ENCODE measurements at regions not wholly inside any gene's neighbourhood (a gene's known extent, or its start where the extent isn't known, plus 50 kb on each side); places are given as distances from the start of the nearest gene placed in this dataset.

DNA sequence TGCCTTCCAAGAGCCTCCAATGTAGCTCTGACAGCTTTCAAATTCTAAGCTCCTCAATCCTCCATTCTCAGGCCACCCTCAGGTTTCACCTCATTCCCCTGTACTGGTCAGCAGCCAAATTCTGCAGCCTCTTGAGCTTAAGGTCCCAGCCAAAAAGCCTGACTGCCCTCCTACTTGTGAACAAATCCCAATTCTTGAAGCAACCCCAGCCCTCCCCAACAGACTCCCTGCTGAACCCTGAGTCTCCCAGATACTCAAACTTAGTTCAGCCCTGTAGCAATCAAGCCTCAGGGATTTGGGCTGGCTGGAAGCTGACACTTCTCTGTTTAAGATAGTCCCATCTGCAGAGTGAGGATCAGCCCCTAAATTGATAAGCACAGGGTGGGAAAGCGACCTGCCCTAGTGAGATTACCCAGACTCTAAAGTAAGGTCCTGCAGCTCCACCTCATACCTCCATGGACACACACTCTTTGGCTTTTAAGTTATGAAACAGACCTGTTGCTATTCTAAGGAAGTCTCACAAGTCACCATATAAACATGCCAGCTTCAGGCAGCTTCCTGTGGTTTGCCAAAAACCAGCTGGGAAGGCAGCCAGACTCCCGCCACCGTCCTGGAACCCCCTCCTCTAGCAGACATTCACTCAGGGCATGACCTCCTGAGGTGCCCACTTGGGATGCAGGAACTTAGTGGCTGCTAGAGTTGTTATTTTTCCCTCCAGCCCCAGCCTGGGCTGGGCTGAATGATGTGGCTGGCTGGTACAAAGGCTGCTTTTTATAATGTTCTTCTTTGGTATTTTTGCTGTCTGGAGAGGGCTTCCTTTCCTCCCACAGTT is 82.5 kb upstream of the PICALM start:
- no peaks in the 10 kb centered on the region for H3K36me3 ChIP-seq (ENCODE audit: insufficient read depth, low read length)
- H3K27me3 ChIP-seq (ENCODE audit: control insufficient read depth in 1 of 2, insufficient read depth in 2 of 2, low read length in 2 of 2) = no peaks in the 10 kb centered on the region
- peaks cover 20% of the 10 kb centered on the region for H3K4me1 Mint-ChIP-seq (ENCODE audit: low read depth)
- TF ChIP-seq, protein P1, sequence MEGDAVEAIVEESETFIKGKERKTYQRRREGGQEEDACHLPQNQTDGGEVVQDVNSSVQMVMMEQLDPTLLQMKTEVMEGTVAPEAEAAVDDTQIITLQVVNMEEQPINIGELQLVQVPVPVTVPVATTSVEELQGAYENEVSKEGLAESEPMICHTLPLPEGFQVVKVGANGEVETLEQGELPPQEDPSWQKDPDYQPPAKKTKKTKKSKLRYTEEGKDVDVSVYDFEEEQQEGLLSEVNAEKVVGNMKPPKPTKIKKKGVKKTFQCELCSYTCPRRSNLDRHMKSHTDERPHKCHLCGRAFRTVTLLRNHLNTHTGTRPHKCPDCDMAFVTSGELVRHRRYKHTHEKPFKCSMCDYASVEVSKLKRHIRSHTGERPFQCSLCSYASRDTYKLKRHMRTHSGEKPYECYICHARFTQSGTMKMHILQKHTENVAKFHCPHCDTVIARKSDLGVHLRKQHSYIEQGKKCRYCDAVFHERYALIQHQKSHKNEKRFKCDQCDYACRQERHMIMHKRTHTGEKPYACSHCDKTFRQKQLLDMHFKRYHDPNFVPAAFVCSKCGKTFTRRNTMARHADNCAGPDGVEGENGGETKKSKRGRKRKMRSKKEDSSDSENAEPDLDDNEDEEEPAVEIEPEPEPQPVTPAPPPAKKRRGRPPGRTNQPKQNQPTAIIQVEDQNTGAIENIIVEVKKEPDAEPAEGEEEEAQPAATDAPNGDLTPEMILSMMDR (IDR thresholded peaks at IDR 0.05) = no peak
- H3K27me3 Mint-ChIP-seq = no peaks in the 10 kb centered on the region
- ChIA-PET POLR2A (interaction anchor here (1.5 kb wide), 1 partner anchor 13 kb away, joined by 5 read pairs; no protein-coding TSS in a partner anchor), CTCF (interaction anchor here (1.5 kb wide), 1 partner anchor 109 kb away, joined by 4 read pairs; no protein-coding TSS in a partner anchor)
- no peak for DNase-seq
- no peaks in the 10 kb centered on the region for H3K36me3 Mint-ChIP-seq (ENCODE audit: low read depth)
- H3K9me3 Mint-ChIP-seq = no peaks in the 10 kb centered on the region
- H3K4me3 Mint-ChIP-seq = no peak overlapping the region
- ATAC-seq (ENCODE audit: poor library complexity) = no peak
- intact Hi-C loops (cut with DNase I, micrococcal nuclease) = no loop called here
- no peaks in the 10 kb centered on the region for H3K9me3 ChIP-seq (ENCODE audit: control insufficient read depth in 1 of 2, insufficient read depth in 1 of 2, low read length in 2 of 2)
- H3K27ac Mint-ChIP-seq = no peak overlapping the region
- H3K4me3 ChIP-seq (ENCODE audit: low read length) = no peak overlapping the region
- no peak overlapping the region for H3K27ac ChIP-seq (ENCODE audit: low read depth in 1 of 2, low read length in 2 of 2)
- peaks cover 20% of the 10 kb centered on the region for H3K4me1 ChIP-seq (ENCODE audit: insufficient read depth, low read length)

DNA sequence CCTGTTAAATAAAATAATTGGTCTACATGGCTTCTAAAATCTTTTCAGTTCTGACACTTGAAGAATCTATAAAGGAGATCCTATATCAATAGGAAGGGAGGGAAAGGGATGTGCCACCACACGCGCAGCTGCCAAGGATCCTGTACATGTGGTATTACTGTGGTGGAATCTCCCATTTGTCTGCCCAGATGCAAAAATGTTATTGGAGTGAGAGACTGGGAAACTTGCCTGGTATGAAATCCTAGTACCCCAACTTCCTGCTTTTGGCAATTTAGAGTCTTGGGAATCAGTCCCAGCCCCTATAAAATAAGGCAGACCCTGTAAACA is 81.9 kb upstream of the PICALM start:
- H3K27me3 ChIP-seq (ENCODE audit: control insufficient read depth in 1 of 2, insufficient read depth in 2 of 2, low read length in 2 of 2) = no peaks in the 10 kb centered on the region
- no peak overlapping the region for H3K27ac ChIP-seq (ENCODE audit: low read depth in 1 of 2, low read length in 2 of 2)
- intact Hi-C loops (cut with DNase I, micrococcal nuclease) = no loop called here
- ATAC-seq (ENCODE audit: poor library complexity) = no peak
- Mint-ChIP-seq H3K27ac (no peak overlapping the region), H3K27me3 (no peaks in the 10 kb centered on the region), H3K4me1 (ENCODE audit: low read depth) (peaks cover 20% of the 10 kb centered on the region), H3K4me3 (no peak overlapping the region), H3K36me3 (ENCODE audit: low read depth) (no peaks in the 10 kb centered on the region), H3K9me3 (no peaks in the 10 kb centered on the region)
- TF ChIP-seq, protein P1 (IDR thresholded peaks at IDR 0.05) = no peak
- CTCF ChIA-PET = interaction anchor here (1.5 kb wide), 1 partner anchor 109 kb away, joined by 4 read pairs; no protein-coding TSS in a partner anchor
- no peak overlapping the region for H3K4me3 ChIP-seq (ENCODE audit: low read length)
- POLR2A ChIA-PET = interaction anchor here (0.6 to 1.5 kb wide), 2 partner anchors 12 to 27 kb away, joined by 3 to 5 read pairs; no protein-coding TSS in a partner anchor
- H3K36me3 ChIP-seq (ENCODE audit: insufficient read depth, low read length) = no peaks in the 10 kb centered on the region
- DNase-seq = no peak
- no peaks in the 10 kb centered on the region for H3K9me3 ChIP-seq (ENCODE audit: control insufficient read depth in 1 of 2, insufficient read depth in 1 of 2, low read length in 2 of 2)
- peaks cover 20% of the 10 kb centered on the region for H3K4me1 ChIP-seq (ENCODE audit: insufficient read depth, low read length)

DNA sequence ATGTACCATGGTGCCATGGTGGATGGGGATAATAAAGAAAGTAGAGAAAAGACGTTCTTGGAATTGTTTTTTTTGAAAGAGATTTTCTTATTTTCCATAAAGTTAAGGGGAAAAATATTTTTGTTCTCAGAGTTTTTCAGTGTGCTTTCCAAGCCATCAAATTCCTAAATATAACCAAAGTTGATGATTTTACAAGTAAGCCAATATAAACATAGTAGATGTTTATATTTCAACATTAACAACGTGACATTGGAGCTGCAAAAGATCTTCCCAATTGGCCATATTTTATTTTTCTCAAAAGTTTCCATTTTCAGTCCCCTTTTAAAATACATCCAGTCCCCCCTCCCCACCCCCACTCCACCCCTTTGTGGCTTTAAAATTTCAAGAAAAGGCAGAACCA is 80.9 kb upstream of the PICALM start:
- no peak overlapping the region for H3K27ac ChIP-seq (ENCODE audit: low read depth in 1 of 2, low read length in 2 of 2)
- POLR2A ChIA-PET = no interaction called here
- H3K27ac Mint-ChIP-seq = no peak overlapping the region
- DNase-seq (no peak), ATAC-seq (ENCODE audit: poor library complexity) (no peak)
- no peaks in the 10 kb centered on the region for H3K36me3 Mint-ChIP-seq (ENCODE audit: low read depth)
- H3K9me3 Mint-ChIP-seq = no peaks in the 10 kb centered on the region
- no peaks in the 10 kb centered on the region for H3K27me3 Mint-ChIP-seq
- TF ChIP-seq, protein P1 (IDR thresholded peaks at IDR 0.05) = no peak
- CTCF ChIA-PET = no interaction called here
- H3K4me1 Mint-ChIP-seq (ENCODE audit: low read depth) = peaks cover 20% of the 10 kb centered on the region
- peaks cover 20% of the 10 kb centered on the region for H3K4me1 ChIP-seq (ENCODE audit: insufficient read depth, low read length)
- H3K27me3 ChIP-seq (ENCODE audit: control insufficient read depth in 1 of 2, insufficient read depth in 2 of 2, low read length in 2 of 2) = no peaks in the 10 kb centered on the region
- H3K9me3 ChIP-seq (ENCODE audit: control insufficient read depth in 1 of 2, insufficient read depth in 1 of 2, low read length in 2 of 2) = no peaks in the 10 kb centered on the region
- no peak overlapping the region for H3K4me3 Mint-ChIP-seq
- H3K4me3 ChIP-seq (ENCODE audit: low read length) = no peak overlapping the region
- intact Hi-C loops (cut with DNase I, micrococcal nuclease) = no loop called here
- no peaks in the 10 kb centered on the region for H3K36me3 ChIP-seq (ENCODE audit: insufficient read depth, low read length)
